GM19372 (cell line): ENCODE measurements at regions not wholly inside any gene's neighbourhood (a gene's known extent, or its start where the extent isn't known, plus 50 kb on each side); places are given as distances from the start of the nearest gene placed in this dataset.

Experiments
- ATAC-seq: cut with Tn5 transposase; IDR thresholded peaks from one replicate; pipeline ENCODE4 v1.9.1; 2021; ENCODE audit warnings: mild to moderate bottlenecking, low read depth, moderate library complexity; ENCODE audit not compliant: unreplicated experiment

GRCh38 chr13:83950293-83950692 lies 68.0 kb upstream of the SLITRK1 start:
- ATAC-seq: no peak

- no peak for ATAC-seq
Observed at GRCh38 chr13:83943530-83944279, 61.4 kb upstream of the SLITRK1 start.

GRCh38 chr13:83941701-83942335 lies 59.5 kb upstream of the SLITRK1 start:
- no peak for ATAC-seq

- ATAC-seq: no peak
Observed at GRCh38 chr13:83940742-83941141, 58.5 kb upstream of the SLITRK1 start.

- no peak for ATAC-seq
Observed at GRCh38 chr13:83937579-83937978, 55.3 kb upstream of the SLITRK1 start.

GRCh38 chr13:83935566-83935965 lies 53.3 kb upstream of the SLITRK1 start:
- no peak for ATAC-seq
